Tibial nerve (tissue), 4 donors: ENCODE measurements at regions not wholly inside any gene's neighbourhood (a gene's known extent, or its start where the extent isn't known, plus 50 kb on each side); places are given as distances from the start of the nearest gene placed in this dataset.

ENCODE experiments used
- DNase-seq, 2 donors: peaks; one replicate each; pipeline ENCODE4 v3.0.0-alpha.2; 2019; ENCODE audit warnings: low spot score in 2 of 2
- H3K27ac ChIP-seq, 4 donors: fragments of 200-600 bp; sonication (generic) in 3 of 4; one replicate each; pipeline ENCODE4 v1.5.1; 2017 to 2019; ENCODE audit warnings: mild to moderate bottlenecking in 1 of 4
- H3K27me3 ChIP-seq, 2 donors: fragments of 200-600 bp; sonication (generic) in 1 of 2; one replicate each; pipeline versions ENCODE4 v1.5.1 to v1.6.0; 2017 to 2019
- H3K36me3 ChIP-seq, 3 donors: fragments of 200-600 bp; sonication (generic); one replicate each; pipeline ENCODE4 v1.5.1; 2018 to 2019
- H3K4me1 ChIP-seq, 4 donors: fragments of 200-600 bp; sonication (generic) in 3 of 4; one replicate each; pipeline ENCODE4 v1.5.1; 2017 to 2019
- H3K4me3 ChIP-seq, 4 donors: fragments of 200-600 bp; sonication (generic) in 3 of 4; one replicate each; pipeline ENCODE4 v1.5.1; 2017 to 2019; ENCODE audit warnings: mild to moderate bottlenecking in 1 of 4, moderate library complexity in 1 of 4
- H3K9me3 ChIP-seq, 4 donors: fragments of 200-600 bp; sonication (generic) in 3 of 4; one replicate each; pipeline ENCODE4 v1.5.1; 2017 to 2019
- EP300 ChIP-seq, 2 donors: sonication (generic); formaldehyde crosslinking; IDR thresholded peaks; one replicate each; pipeline ENCODE4 v1.6.1; 2017; ENCODE audit warnings: antibody characterized with exemption in 2 of 2, mild to moderate bottlenecking in 1 of 2
- POLR2A ChIP-seq, 2 donors: fragments of 450-650 bp; IDR thresholded peaks; one replicate each; pipeline ENCODE4 v1.6.1; 2017; ENCODE audit warnings: antibody characterized with exemption in 2 of 2, mild to moderate bottlenecking in 2 of 2, moderate library complexity in 2 of 2
- WGBS, 2 donors: methylation state at CpG; one replicate each; pipeline ENCODE4 v1.1.5; 2018; 5-methylcytosine and 5-hydroxymethylcytosine counted together
- TF ChIP-seq, protein P1 (sequence below), 5 experiments: fragments of 200-600 bp in 3 of 5; fragments of 450-650 bp in 2 of 5; sonication (generic) in 3 of 5; IDR thresholded peaks; one replicate each; pipeline ENCODE4 v1.5.1; 2016 to 2019; ENCODE audit warnings: antibody characterized with exemption in 5 of 5, mild to moderate bottlenecking in 3 of 5, moderate library complexity in 2 of 5

DNA sequence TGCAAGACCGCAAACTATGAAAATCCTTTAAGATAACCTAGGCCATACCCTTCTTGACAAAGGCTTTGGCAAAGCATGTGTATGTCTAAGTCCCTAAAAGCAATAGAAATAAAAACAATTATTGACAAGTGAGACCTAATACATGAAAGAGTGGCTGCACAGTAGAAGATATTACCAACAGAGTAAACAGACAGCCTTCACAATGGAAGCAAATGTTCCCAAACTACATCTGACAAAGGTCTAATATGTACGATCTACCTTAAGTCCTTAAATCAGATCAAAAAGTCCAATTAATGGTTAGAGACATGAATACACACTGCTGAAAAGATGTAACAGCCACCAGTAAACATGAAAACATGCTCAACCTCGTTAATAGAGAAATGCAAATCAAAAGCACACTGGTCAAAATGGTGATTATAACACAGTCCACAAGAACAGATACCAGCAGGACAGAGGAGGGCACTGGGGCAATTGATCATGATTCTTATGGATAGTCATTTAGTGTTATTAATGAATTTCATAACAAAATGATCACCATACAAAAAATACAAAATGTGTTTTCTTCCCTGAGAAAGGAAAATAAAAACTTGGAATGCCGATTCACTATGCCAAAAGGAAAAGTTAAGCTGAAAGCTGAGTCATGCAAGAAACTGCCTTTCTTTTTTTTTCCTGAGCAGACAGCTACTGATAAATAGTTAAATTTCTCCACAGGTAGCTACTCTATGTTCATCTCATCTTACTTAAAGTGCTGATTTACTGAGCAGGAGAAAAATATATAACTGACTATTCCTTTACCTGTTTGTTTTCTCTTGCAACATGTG lies 102.6 kb upstream of the VPREB1 start:
- no peak overlapping the region for H3K4me3 ChIP-seq
- WGBS, 2 donors, result 74 to 76% methylated on average over 4 of the region's 4 CpGs

DNA sequence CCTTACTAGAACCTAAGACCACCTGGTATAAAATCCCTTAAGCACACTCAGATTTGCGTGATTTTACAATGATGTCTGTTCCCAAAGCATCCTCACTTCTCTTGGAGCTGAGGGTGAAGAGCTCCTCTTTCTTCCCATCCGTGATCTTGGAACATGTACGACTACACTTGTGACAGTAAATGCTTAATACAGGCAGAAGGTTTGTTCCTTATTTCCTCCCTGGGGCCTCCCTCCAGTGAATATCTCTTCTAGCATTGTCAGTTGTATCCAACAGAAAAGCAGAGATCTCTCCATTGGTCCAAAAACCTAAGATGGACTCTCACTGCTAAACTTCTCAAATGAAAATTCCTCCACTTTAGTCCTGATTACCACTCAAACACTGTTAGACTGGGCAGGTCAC lies 103.6 kb upstream of the VPREB1 start:
- Histone ChIP-seq H3K4me1 (no peaks in the 10 kb centered on the region), H3K27me3 (peaks cover 0 to 21% of the 10 kb centered on the region in 2 donors), H3K27ac (no peak overlapping the region), H3K36me3 (no peaks in the 10 kb centered on the region), H3K4me3 (no peak overlapping the region), H3K9me3 (no peaks in the 10 kb centered on the region)
- WGBS, 2 donors, result 93 to 94% methylated on average over 3 of the region's 3 CpGs
- no peak for DNase-seq
- TF ChIP-seq EP300 (IDR thresholded peaks at IDR 0.05) (no peak), POLR2A (IDR thresholded peaks at IDR 0.05) (no peak)
- TF ChIP-seq, protein P1, sequence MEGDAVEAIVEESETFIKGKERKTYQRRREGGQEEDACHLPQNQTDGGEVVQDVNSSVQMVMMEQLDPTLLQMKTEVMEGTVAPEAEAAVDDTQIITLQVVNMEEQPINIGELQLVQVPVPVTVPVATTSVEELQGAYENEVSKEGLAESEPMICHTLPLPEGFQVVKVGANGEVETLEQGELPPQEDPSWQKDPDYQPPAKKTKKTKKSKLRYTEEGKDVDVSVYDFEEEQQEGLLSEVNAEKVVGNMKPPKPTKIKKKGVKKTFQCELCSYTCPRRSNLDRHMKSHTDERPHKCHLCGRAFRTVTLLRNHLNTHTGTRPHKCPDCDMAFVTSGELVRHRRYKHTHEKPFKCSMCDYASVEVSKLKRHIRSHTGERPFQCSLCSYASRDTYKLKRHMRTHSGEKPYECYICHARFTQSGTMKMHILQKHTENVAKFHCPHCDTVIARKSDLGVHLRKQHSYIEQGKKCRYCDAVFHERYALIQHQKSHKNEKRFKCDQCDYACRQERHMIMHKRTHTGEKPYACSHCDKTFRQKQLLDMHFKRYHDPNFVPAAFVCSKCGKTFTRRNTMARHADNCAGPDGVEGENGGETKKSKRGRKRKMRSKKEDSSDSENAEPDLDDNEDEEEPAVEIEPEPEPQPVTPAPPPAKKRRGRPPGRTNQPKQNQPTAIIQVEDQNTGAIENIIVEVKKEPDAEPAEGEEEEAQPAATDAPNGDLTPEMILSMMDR (IDR thresholded peaks at IDR 0.05), result no peak

More for the DNA sequence above, 102.6 kb upstream of the VPREB1 start:
- DNase-seq, result no peak
- H3K9me3 ChIP-seq, result no peaks in the 10 kb centered on the region
- TF ChIP-seq, protein P1 (IDR thresholded peaks at IDR 0.05), result no peak
- H3K27ac ChIP-seq, result no peak overlapping the region
- no peaks in the 10 kb centered on the region for H3K4me1 ChIP-seq
- H3K36me3 ChIP-seq, result no peaks in the 10 kb centered on the region
- peaks cover 0 to 30% of the 10 kb centered on the region in 2 donors for H3K27me3 ChIP-seq

GRCh38 chr22:22139364-22139763 lies 105.2 kb upstream of the VPREB1 start:
- Histone ChIP-seq H3K9me3 (no peaks in the 10 kb centered on the region), H3K27ac (no peak overlapping the region), H3K36me3 (no peaks in the 10 kb centered on the region), H3K27me3 (peaks cover 0 to 16% of the 10 kb centered on the region in 2 donors), H3K4me1 (no peaks in the 10 kb centered on the region), H3K4me3 (no peak overlapping the region)
- TF ChIP-seq EP300 (IDR thresholded peaks at IDR 0.05), result no peak
- no peak for TF ChIP-seq POLR2A (IDR thresholded peaks at IDR 0.05)
- TF ChIP-seq, protein P1 (IDR thresholded peaks at IDR 0.05), result no peak
- WGBS, 2 donors, result 25 to 32% methylated on average over 1 of the region's 1 CpG
- DNase-seq, result no peak

DNA sequence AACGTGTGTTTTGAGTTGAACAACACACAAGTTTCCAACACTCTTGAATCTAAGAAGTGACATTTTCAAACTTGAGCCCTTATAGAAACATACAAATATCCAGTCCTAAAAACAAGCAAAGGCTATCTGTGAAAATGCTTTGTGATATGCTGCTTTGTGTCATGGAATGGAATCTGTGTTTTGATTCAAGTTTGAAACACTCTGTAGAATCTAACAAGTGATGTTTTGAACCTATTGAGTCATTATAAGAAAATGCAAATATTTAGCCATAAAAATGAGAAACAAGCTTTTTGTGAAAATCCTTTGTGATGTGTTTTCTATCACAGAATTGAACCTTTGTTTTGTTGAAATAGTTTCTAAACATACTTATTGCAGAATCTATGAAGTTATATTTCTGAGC lies 105.7 kb upstream of the VPREB1 start:
- TF ChIP-seq, protein P1 (IDR thresholded peaks at IDR 0.05), result no peak
- TF ChIP-seq POLR2A (IDR thresholded peaks at IDR 0.05) (no peak), EP300 (IDR thresholded peaks at IDR 0.05) (no peak)
- Histone ChIP-seq H3K4me3 (no peak overlapping the region), H3K4me1 (no peaks in the 10 kb centered on the region), H3K27me3 (peaks cover 0 to 16% of the 10 kb centered on the region in 2 donors), H3K36me3 (no peaks in the 10 kb centered on the region), H3K27ac (no peak overlapping the region), H3K9me3 (no peaks in the 10 kb centered on the region)
- DNase-seq, result no peak
- WGBS, 2 donors, result 14 to 37% methylated on average over 1 of the region's 1 CpG

- 41 to 51% methylated on average over 2 of the region's 2 CpGs for WGBS, 2 donors
- no peak overlapping the region for H3K4me3 ChIP-seq
- peaks cover 0 to 16% of the 10 kb centered on the region in 2 donors for H3K27me3 ChIP-seq
- DNase-seq, result no peak
- no peak for TF ChIP-seq POLR2A (IDR thresholded peaks at IDR 0.05)
- TF ChIP-seq, protein P1 (IDR thresholded peaks at IDR 0.05), result no peak
- TF ChIP-seq EP300 (IDR thresholded peaks at IDR 0.05), result no peak
- no peak overlapping the region for H3K27ac ChIP-seq
- H3K36me3 ChIP-seq, result no peaks in the 10 kb centered on the region
- no peaks in the 10 kb centered on the region for H3K9me3 ChIP-seq
- no peaks in the 10 kb centered on the region for H3K4me1 ChIP-seq
Observed at GRCh38 chr22:22137891-22138290, 106.7 kb upstream of the VPREB1 start.
